B cell (primary cell): ENCODE measurements at regions not wholly inside any gene's neighbourhood (a gene's known extent, or its start where the extent isn't known, plus 50 kb on each side); places are given as distances from the start of the nearest gene placed in this dataset.
"Not testable (repeated sequence)": the region's sequence is repeated elsewhere in the genome, so short reads cannot be mapped to it uniquely, and the experiment has no call there.

Source experiments
- ATAC-seq: fragments of 200-7000 bp; cut with Tn5 transposase; one replicate; pipeline ENCODE4 v1.10.0; 2021; ENCODE audit warnings: low read depth, mild to moderate bottlenecking, moderate number of reproducible peaks, moderate library complexity
- CTCF ChIA-PET: fragments of 350-600 bp; sonication (Branson Sonifier 250); formaldehyde crosslinking; loops from one replicate; lab custom pipeline; 2021; ENCODE audit warnings: antibody characterized with exemption, inconsistent platforms; lab: Charles Lee
- POLR2A ChIA-PET: fragments of 350-600 bp; sonication (Branson Sonifier 250); formaldehyde crosslinking; loops from one replicate; lab custom pipeline; 2021; ENCODE audit warnings: antibody characterized with exemption; lab: Charles Lee
- DNase-seq: peaks from one replicate; pipeline ENCODE4 v3.0.0; 2013
- H2AFZ ChIP-seq: 2 replicates; pipeline ENCODE4 v1.6.1; 2012; ENCODE audit warnings: mild to moderate bottlenecking, low read depth, low read length; ENCODE audit not compliant: insufficient read depth, poor library complexity, severe bottlenecking
- H3K27ac ChIP-seq, 2 donors: 1 replicate in 1 of 2; 2 replicates in 1 of 2; pipeline ENCODE4 v1.5.1; 2012 to 2013; ENCODE audit warnings: low read length in 2 of 2, mild to moderate bottlenecking in 2 of 2, moderate library complexity in 1 of 2
- H3K27me3 ChIP-seq, 4 experiments: fragments of 200-600 bp in 1 of 4; sonication (generic) in 1 of 4; replicated peaks in 1 of 4; 1 replicate in 2 of 4; 2 replicates in 2 of 4; pipeline versions ENCODE4 v1.6.1 to v1.7.0; 2013 to 2016; ENCODE audit warnings: low read length in 3 of 4, mild to moderate bottlenecking in 2 of 4, mixed read lengths in 1 of 4, moderate library complexity in 1 of 4; ENCODE audit not compliant: insufficient read depth in 4 of 4, control insufficient read depth in 3 of 4; ENCODE audit errors: control extremely low read depth in 1 of 4
- H3K36me3 ChIP-seq, 2 experiments: replicated peaks in 1 of 2; 1 replicate in 1 of 2; 2 replicates in 1 of 2; pipeline versions ENCODE4 v1.6.1 to v1.7.1; 2013; ENCODE audit warnings: low read length in 1 of 2; ENCODE audit not compliant: insufficient read depth in 2 of 2, control insufficient read depth in 1 of 2; ENCODE audit errors: control extremely low read depth in 1 of 2, extremely low read depth in 1 of 2
- H3K4me1 ChIP-seq, 2 donors: fragments of 200-600 bp in 1 of 2; sonication (generic) in 1 of 2; 1 replicate in 1 of 2; 2 replicates in 1 of 2; pipeline versions ENCODE4 v1.5.1 to v1.6.1; 2013 to 2017; ENCODE audit warnings: low read length in 2 of 2; ENCODE audit not compliant: control insufficient read depth in 2 of 2, insufficient read depth in 2 of 2
- H3K4me2 ChIP-seq: replicated peaks from 2 replicates; pipeline ENCODE3; 2012; ENCODE audit warnings: mild to moderate bottlenecking, low read depth, low read length; ENCODE audit not compliant: poor library complexity, severe bottlenecking
- H3K4me3 ChIP-seq, 5 experiments: fragments of 200-600 bp in 1 of 5; sonication (generic) in 1 of 5; 1 replicate in 3 of 5; 2 replicates in 2 of 5; pipeline versions ENCODE4 v1.5.1 to v1.7.0; 2011 to 2016; ENCODE audit warnings: low read length in 4 of 5, mild to moderate bottlenecking in 4 of 5, low read depth in 2 of 5, control low read depth in 1 of 5, moderate library complexity in 1 of 5; ENCODE audit not compliant: insufficient read depth in 1 of 5; ENCODE audit errors: control extremely low read depth in 1 of 5, extremely low read depth in 1 of 5
- H3K79me2 ChIP-seq: fragments of 200-600 bp; sonication (generic); one replicate; pipeline ENCODE4 v1.6.0; 2016; ENCODE audit warnings: low read length; ENCODE audit not compliant: control insufficient read depth, insufficient read depth
- H3K9ac ChIP-seq: fragments of 200-600 bp; sonication (generic); 2 replicates; pipeline ENCODE4 v1.6.1; 2017; ENCODE audit warnings: mild to moderate bottlenecking, low read length, moderate library complexity
- H3K9me3 ChIP-seq, 3 donors: one replicate each; pipeline versions ENCODE4 v1.6.1 to v1.7.1; 2013; ENCODE audit warnings: low read length in 2 of 3; ENCODE audit not compliant: control insufficient read depth in 2 of 3, insufficient read depth in 1 of 3; ENCODE audit errors: control extremely low read depth in 1 of 3
- H4K20me1 ChIP-seq: 2 replicates; pipeline ENCODE4 v1.6.0; 2012; ENCODE audit warnings: mild to moderate bottlenecking, low read length; ENCODE audit not compliant: insufficient read depth, control insufficient read depth, poor library complexity, severe bottlenecking
- H3K27ac Mint-ChIP-seq: one replicate; pipeline ENCODE4 v1.8.0; 2021; ENCODE audit warnings: mixed read lengths
- H3K27me3 Mint-ChIP-seq: one replicate; pipeline ENCODE4 v1.8.0; 2021; ENCODE audit warnings: mixed read lengths
- H3K4me1 Mint-ChIP-seq: one replicate; pipeline ENCODE4 v1.8.0; 2021; ENCODE audit warnings: mixed read lengths
- H3K4me3 Mint-ChIP-seq: one replicate; pipeline ENCODE4 v1.8.0; 2021; ENCODE audit warnings: mixed read lengths
- H3K9me3 Mint-ChIP-seq: one replicate; pipeline ENCODE4 v1.8.0; 2022; ENCODE audit warnings: mixed read lengths; ENCODE audit not compliant: insufficient read depth
- EZH2 ChIP-seq: IDR thresholded peaks from 2 replicates; pipeline ENCODE4 v1.6.1; 2012; ENCODE audit warnings: borderline replicate concordance, low read depth, mild to moderate bottlenecking, moderate library complexity, low read length; ENCODE audit not compliant: insufficient read depth, poor library complexity, severe bottlenecking
- WGBS: methylation state at CpG from one replicate; pipeline ENCODE4 v1.1.5; 2013; ENCODE audit warnings: missing lambda C conversion rate; ENCODE audit not compliant: insufficient coverage; 5-methylcytosine and 5-hydroxymethylcytosine counted together
- intact Hi-C: fragments of 100-400 bp; cut with micrococcal nuclease; formaldehyde crosslinking; loops from one replicate; pipeline ENCODE4 v1.10.0; 2022
- TF ChIP-seq, protein P1 (sequence below): fragments of 200-600 bp; IDR thresholded peaks from one replicate; pipeline ENCODE4 v1.8.0; 2022; ENCODE audit warnings: antibody characterized with exemption, mild to moderate bottlenecking

DNA sequence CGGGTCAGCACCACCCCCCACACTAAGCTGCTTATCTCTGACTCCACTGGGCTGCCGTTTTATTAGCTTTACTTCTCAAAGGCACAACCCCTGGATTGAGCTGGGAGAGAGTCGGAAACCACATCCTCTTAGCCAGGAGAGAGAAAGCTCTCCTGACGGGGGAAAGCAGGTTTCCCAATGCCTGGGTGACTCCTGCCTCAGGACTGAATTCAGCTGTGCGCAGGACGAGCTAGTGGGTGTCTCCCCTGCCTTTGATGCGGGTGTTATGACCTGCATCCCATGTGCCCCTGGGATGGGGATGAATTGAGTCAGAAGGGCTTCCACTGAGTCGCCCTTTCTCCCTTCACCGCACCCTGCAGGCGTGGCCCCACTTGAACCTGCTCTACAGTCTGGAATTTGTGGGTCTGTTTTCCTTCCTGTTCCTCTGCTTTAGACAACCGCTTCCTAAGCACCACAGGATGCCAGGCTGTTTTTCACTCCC is 819.2 kb upstream of the EEF2KMT start:
- Histone ChIP-seq H3K4me2 (no peak overlapping the region), H3K27me3 (no peaks in the 10 kb centered on the region), H3K36me3 (no peaks in the 10 kb centered on the region), H3K9me3 (peaks cover 0 to 13% (median 0%) of the 10 kb centered on the region in 3 donors), H3K4me1 (no peaks in the 10 kb centered on the region), H2AFZ (no peak overlapping the region), H3K9ac (no peak overlapping the region), H3K4me3 (no peak overlapping the region), H3K79me2 (no peaks in the 10 kb centered on the region), H4K20me1 (no peaks in the 10 kb centered on the region), H3K27ac (no peak overlapping the region)
- no peak overlapping the region for H3K4me3 Mint-ChIP-seq
- peaks cover 5% of the 10 kb centered on the region for H3K9me3 Mint-ChIP-seq
- WGBS = 16% methylated on average over 9 of the region's 11 CpGs
- H3K27me3 Mint-ChIP-seq = no peaks in the 10 kb centered on the region
- ChIA-PET POLR2A (no interaction called here), CTCF (no interaction called here)
- no peaks in the 10 kb centered on the region for H3K4me1 Mint-ChIP-seq
- no peak overlapping the region for H3K27ac Mint-ChIP-seq
- DNase-seq (no peak), ATAC-seq (no peak)
- intact Hi-C loops = no loop called here
- no peak for TF ChIP-seq EZH2

DNA sequence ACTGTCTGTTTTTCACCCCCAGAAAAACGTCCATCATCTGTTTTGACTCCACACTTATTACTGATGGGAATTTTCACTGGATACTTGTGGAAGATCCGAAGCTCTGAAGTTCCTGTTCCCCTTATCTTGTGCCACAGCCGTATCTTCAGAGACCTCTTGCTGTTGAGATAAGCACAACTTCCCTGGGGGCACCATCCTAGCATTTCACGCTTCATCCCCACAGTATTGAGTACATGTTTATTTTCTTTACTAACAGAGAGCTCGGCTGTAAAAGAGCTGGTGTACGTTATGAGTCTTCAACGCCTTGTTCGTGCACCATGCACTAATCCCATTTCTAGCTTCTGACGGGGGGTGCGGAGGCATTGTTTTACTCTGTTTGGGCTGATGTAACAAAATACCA is 813.6 kb upstream of the EEF2KMT start:
- no peaks in the 10 kb centered on the region for H3K79me2 ChIP-seq
- TF ChIP-seq, protein P1, sequence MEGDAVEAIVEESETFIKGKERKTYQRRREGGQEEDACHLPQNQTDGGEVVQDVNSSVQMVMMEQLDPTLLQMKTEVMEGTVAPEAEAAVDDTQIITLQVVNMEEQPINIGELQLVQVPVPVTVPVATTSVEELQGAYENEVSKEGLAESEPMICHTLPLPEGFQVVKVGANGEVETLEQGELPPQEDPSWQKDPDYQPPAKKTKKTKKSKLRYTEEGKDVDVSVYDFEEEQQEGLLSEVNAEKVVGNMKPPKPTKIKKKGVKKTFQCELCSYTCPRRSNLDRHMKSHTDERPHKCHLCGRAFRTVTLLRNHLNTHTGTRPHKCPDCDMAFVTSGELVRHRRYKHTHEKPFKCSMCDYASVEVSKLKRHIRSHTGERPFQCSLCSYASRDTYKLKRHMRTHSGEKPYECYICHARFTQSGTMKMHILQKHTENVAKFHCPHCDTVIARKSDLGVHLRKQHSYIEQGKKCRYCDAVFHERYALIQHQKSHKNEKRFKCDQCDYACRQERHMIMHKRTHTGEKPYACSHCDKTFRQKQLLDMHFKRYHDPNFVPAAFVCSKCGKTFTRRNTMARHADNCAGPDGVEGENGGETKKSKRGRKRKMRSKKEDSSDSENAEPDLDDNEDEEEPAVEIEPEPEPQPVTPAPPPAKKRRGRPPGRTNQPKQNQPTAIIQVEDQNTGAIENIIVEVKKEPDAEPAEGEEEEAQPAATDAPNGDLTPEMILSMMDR = no peak
- TF ChIP-seq EZH2 = no peak
- ChIA-PET CTCF (no interaction called here), POLR2A (no interaction called here)
- no peak overlapping the region for H3K4me2 ChIP-seq
- no peaks in the 10 kb centered on the region for H3K27me3 Mint-ChIP-seq
- no peaks in the 10 kb centered on the region for H4K20me1 ChIP-seq
- DNase-seq (no peak), ATAC-seq (no peak)
- no peaks in the 10 kb centered on the region for H3K36me3 ChIP-seq
- WGBS = 38% methylated on average over 3 of the region's 10 CpGs
- no peak overlapping the region for H3K4me3 Mint-ChIP-seq
- peaks cover 0 to 7% (median 0%) of the 10 kb centered on the region in 3 donors for H3K9me3 ChIP-seq
- no peak overlapping the region for H2AFZ ChIP-seq
- H3K4me1 ChIP-seq = no peaks in the 10 kb centered on the region
- no peak overlapping the region for H3K4me3 ChIP-seq
- H3K27ac Mint-ChIP-seq = no peak overlapping the region
- H3K9ac ChIP-seq = no peak overlapping the region
- H3K27ac ChIP-seq = no peak overlapping the region
- intact Hi-C loops = no loop called here
- no peaks in the 10 kb centered on the region for H3K9me3 Mint-ChIP-seq
- H3K4me1 Mint-ChIP-seq = no peaks in the 10 kb centered on the region
- H3K27me3 ChIP-seq = no peaks in the 10 kb centered on the region

- POLR2A ChIA-PET, H3K4me1 ChIP-seq, H3K79me2 ChIP-seq, H3K27me3 Mint-ChIP-seq, H3K4me3 ChIP-seq, H4K20me1 ChIP-seq, DNase-seq, H3K27me3 ChIP-seq, H3K36me3 ChIP-seq, H3K9me3 ChIP-seq, H3K4me1 Mint-ChIP-seq, H3K4me2 ChIP-seq, CTCF ChIA-PET, H3K9ac ChIP-seq, H3K27ac ChIP-seq, H3K4me3 Mint-ChIP-seq, ATAC-seq, H2AFZ ChIP-seq, intact Hi-C loops, H3K27ac Mint-ChIP-seq, H3K9me3 Mint-ChIP-seq: not testable (repeated sequence)
- 71% methylated on average over 2 of the region's 8 CpGs for WGBS
Observed at GRCh38 chr16:5909556-5909955, 812.0 kb upstream of the EEF2KMT start.
